ENCODE measurements at regions not wholly inside any gene's neighbourhood (a gene's known extent, or its start where the extent isn't known, plus 50 kb on each side); places are given as distances from the start of the nearest gene placed in this dataset.
"Not testable (repeated sequence)": the region's sequence is repeated elsewhere in the genome, so short reads cannot be mapped to it uniquely, and the experiment has no call there.

GRCh38 chr20:30164389-30164788 is 1093.1 kb upstream of the DEFB115 start:
- peaks cover 15% of the 10 kb centered on the region for H3K4me1 Mint-ChIP-seq (ENCODE audit: low read depth)
- intact Hi-C loops (cut with DNase I, micrococcal nuclease), result not testable (repeated sequence)

GRCh38 chr20:30167540-30167939 is 1089.9 kb upstream of the DEFB115 start:
- H3K27me3 Mint-ChIP-seq, result no peaks in the 10 kb centered on the region
- Histone ChIP-seq H3K9me3 (ENCODE audit: control insufficient read depth in 1 of 2, insufficient read depth in 1 of 2, low read length in 2 of 2) (peaks cover 0 to 20% of the 10 kb centered on the region in 2 experiments), H3K27ac (ENCODE audit: low read depth in 1 of 2, low read length in 2 of 2) (no peak overlapping the region), H3K4me3 (ENCODE audit: low read length) (no peak overlapping the region), H3K36me3 (ENCODE audit: insufficient read depth, low read length) (no peaks in the 10 kb centered on the region), H3K27me3 (ENCODE audit: control insufficient read depth in 1 of 2, insufficient read depth in 2 of 2, low read length in 2 of 2) (no peaks in the 10 kb centered on the region), H3K4me1 (ENCODE audit: insufficient read depth, low read length) (no peaks in the 10 kb centered on the region)
- POLR2A ChIA-PET, result no interaction called here
- H3K27ac Mint-ChIP-seq, result no peak overlapping the region
- ATAC-seq (ENCODE audit: poor library complexity) (no peak), DNase-seq (peak in 1 of 14 experiments; percentile 3)
- intact Hi-C loops (cut with DNase I, micrococcal nuclease), result no loop called here
- peaks cover 15% of the 10 kb centered on the region for H3K4me1 Mint-ChIP-seq (ENCODE audit: low read depth)
- TF ChIP-seq CTCF (IDR thresholded peaks at IDR 0.05), result no peak
- no peaks in the 10 kb centered on the region for H3K9me3 Mint-ChIP-seq
- no peaks in the 10 kb centered on the region for H3K36me3 Mint-ChIP-seq (ENCODE audit: low read depth)
- CTCF ChIA-PET, result no interaction called here
- no peak overlapping the region for H3K4me3 Mint-ChIP-seq

More at GRCh38 chr20:30164389-30164788, 1093.1 kb upstream of the DEFB115 start:
- H3K4me1 ChIP-seq (ENCODE audit: insufficient read depth, low read length); ATAC-seq (ENCODE audit: poor library complexity); H3K27me3 Mint-ChIP-seq; H3K36me3 ChIP-seq (ENCODE audit: insufficient read depth, low read length); H3K36me3 Mint-ChIP-seq (ENCODE audit: low read depth); H3K27ac ChIP-seq (ENCODE audit: low read depth in 1 of 2, low read length in 2 of 2); H3K4me3 Mint-ChIP-seq; H3K4me3 ChIP-seq (ENCODE audit: low read length); H3K27me3 ChIP-seq (ENCODE audit: control insufficient read depth in 1 of 2, insufficient read depth in 2 of 2, low read length in 2 of 2); H3K9me3 Mint-ChIP-seq; CTCF ChIA-PET; POLR2A ChIA-PET: not testable (repeated sequence)
- peak overlapping the region; percentile 69 for H3K27ac Mint-ChIP-seq
- H3K9me3 ChIP-seq (ENCODE audit: control insufficient read depth in 1 of 2, insufficient read depth in 1 of 2, low read length in 2 of 2), result peaks cover 0 to 20% of the 10 kb centered on the region in 2 experiments
- peak in 1 of 14 experiments; percentile 3 for DNase-seq

GRCh38 chr20:30168025-30168799 is 1089.3 kb upstream of the DEFB115 start:
- TF ChIP-seq CTCF (IDR thresholded peaks at IDR 0.05), result no peak
- no peak for ATAC-seq (ENCODE audit: poor library complexity)
- Histone ChIP-seq H3K4me3 (ENCODE audit: low read length) (peak overlapping the region; percentile 24), H3K4me1 (ENCODE audit: insufficient read depth, low read length) (no peaks in the 10 kb centered on the region), H3K36me3 (ENCODE audit: insufficient read depth, low read length) (no peaks in the 10 kb centered on the region), H3K27me3 (ENCODE audit: control insufficient read depth in 1 of 2, insufficient read depth in 2 of 2, low read length in 2 of 2) (no peaks in the 10 kb centered on the region), H3K9me3 (ENCODE audit: control insufficient read depth in 1 of 2, insufficient read depth in 1 of 2, low read length in 2 of 2) (peaks cover 0 to 20% of the 10 kb centered on the region in 2 experiments), H3K27ac (ENCODE audit: low read depth in 1 of 2, low read length in 2 of 2) (no peak overlapping the region)
- DNase-seq, result peak in 11 of 14 experiments; percentile 6 to 52 (median 21)
- ChIA-PET CTCF (no interaction called here), POLR2A (no interaction called here)
- H3K9me3 Mint-ChIP-seq, result no peaks in the 10 kb centered on the region
- intact Hi-C loops (cut with DNase I, micrococcal nuclease), result no loop called here
- H3K27me3 Mint-ChIP-seq, result no peaks in the 10 kb centered on the region
- no peaks in the 10 kb centered on the region for H3K36me3 Mint-ChIP-seq (ENCODE audit: low read depth)
- no peak overlapping the region for H3K4me3 Mint-ChIP-seq
- no peak overlapping the region for H3K27ac Mint-ChIP-seq
- peaks cover 15% of the 10 kb centered on the region for H3K4me1 Mint-ChIP-seq (ENCODE audit: low read depth)

- TF ChIP-seq CTCF (IDR thresholded peaks at IDR 0.05), result no peak
- no peak for DNase-seq
- Histone ChIP-seq H3K4me1 (ENCODE audit: insufficient read depth, low read length) (no peaks in the 10 kb centered on the region), H3K36me3 (ENCODE audit: insufficient read depth, low read length) (no peaks in the 10 kb centered on the region), H3K9me3 (ENCODE audit: control insufficient read depth in 1 of 2, insufficient read depth in 1 of 2, low read length in 2 of 2) (peaks cover 0 to 20% of the 10 kb centered on the region in 2 experiments), H3K27me3 (ENCODE audit: control insufficient read depth in 1 of 2, insufficient read depth in 2 of 2, low read length in 2 of 2) (no peaks in the 10 kb centered on the region), H3K27ac (ENCODE audit: low read depth in 1 of 2, low read length in 2 of 2) (no peak overlapping the region), H3K4me3 (ENCODE audit: low read length) (no peak overlapping the region)
- no peak for ATAC-seq (ENCODE audit: poor library complexity)
- POLR2A ChIA-PET, result no interaction called here
- H3K9me3 Mint-ChIP-seq, result no peaks in the 10 kb centered on the region
- H3K27me3 Mint-ChIP-seq, result no peaks in the 10 kb centered on the region
- CTCF ChIA-PET, result no interaction called here
- no peaks in the 10 kb centered on the region for H3K36me3 Mint-ChIP-seq (ENCODE audit: low read depth)
- peaks cover 15% of the 10 kb centered on the region for H3K4me1 Mint-ChIP-seq (ENCODE audit: low read depth)
- intact Hi-C loops (cut with DNase I, micrococcal nuclease), result no loop called here
- no peak overlapping the region for H3K4me3 Mint-ChIP-seq
- H3K27ac Mint-ChIP-seq, result no peak overlapping the region
Measured at GRCh38 chr20:30168800-30169138, 1088.7 kb upstream of the DEFB115 start.
